Neutrophil (primary cell): ENCODE measurements at regions not wholly inside any gene's neighbourhood (a gene's known extent, or its start where the extent isn't known, plus 50 kb on each side); places are given as distances from the start of the nearest gene placed in this dataset.

ENCODE experiments used
- H3K27ac ChIP-seq: fragments of 200-600 bp; sonication (generic); 2 replicates; pipeline ENCODE4 v1.5.1; 2016; ENCODE audit warnings: mild to moderate bottlenecking, moderate library complexity
- H3K27me3 ChIP-seq: fragments of 200-600 bp; sonication (generic); 2 replicates; pipeline ENCODE4 v1.6.0; 2016; ENCODE audit warnings: mild to moderate bottlenecking
- H3K36me3 ChIP-seq: fragments of 200-600 bp; sonication (generic); 2 replicates; pipeline ENCODE4 v1.5.1; 2017
- H3K4me1 ChIP-seq, 2 experiments: fragments of 200-600 bp in 1 of 2; sonication (generic) in 1 of 2; 1 replicate in 1 of 2; 2 replicates in 1 of 2; pipeline versions ENCODE4 v1.5.1 to v1.6.1; 2013 to 2016; ENCODE audit warnings: low read depth in 1 of 2, low read length in 1 of 2, mild to moderate bottlenecking in 1 of 2, moderate library complexity in 1 of 2; ENCODE audit not compliant: control insufficient read depth in 1 of 2, insufficient read depth in 1 of 2
- H3K4me3 ChIP-seq, 2 experiments: fragments of 200-600 bp in 1 of 2; sonication (generic) in 1 of 2; 1 replicate in 1 of 2; 2 replicates in 1 of 2; pipeline ENCODE4 v1.5.1; 2013 to 2016; ENCODE audit warnings: low read depth in 1 of 2, low read length in 1 of 2, mild to moderate bottlenecking in 1 of 2, moderate library complexity in 1 of 2
- H3K9me3 ChIP-seq: fragments of 200-600 bp; sonication (generic); 2 replicates; pipeline ENCODE4 v1.5.1; 2016
- TF ChIP-seq, protein P1 (sequence below): fragments of 200-600 bp; sonication (generic); IDR thresholded peaks from 2 replicates; pipeline ENCODE4 v1.5.1; 2016; ENCODE audit warnings: antibody characterized with exemption

DNA sequence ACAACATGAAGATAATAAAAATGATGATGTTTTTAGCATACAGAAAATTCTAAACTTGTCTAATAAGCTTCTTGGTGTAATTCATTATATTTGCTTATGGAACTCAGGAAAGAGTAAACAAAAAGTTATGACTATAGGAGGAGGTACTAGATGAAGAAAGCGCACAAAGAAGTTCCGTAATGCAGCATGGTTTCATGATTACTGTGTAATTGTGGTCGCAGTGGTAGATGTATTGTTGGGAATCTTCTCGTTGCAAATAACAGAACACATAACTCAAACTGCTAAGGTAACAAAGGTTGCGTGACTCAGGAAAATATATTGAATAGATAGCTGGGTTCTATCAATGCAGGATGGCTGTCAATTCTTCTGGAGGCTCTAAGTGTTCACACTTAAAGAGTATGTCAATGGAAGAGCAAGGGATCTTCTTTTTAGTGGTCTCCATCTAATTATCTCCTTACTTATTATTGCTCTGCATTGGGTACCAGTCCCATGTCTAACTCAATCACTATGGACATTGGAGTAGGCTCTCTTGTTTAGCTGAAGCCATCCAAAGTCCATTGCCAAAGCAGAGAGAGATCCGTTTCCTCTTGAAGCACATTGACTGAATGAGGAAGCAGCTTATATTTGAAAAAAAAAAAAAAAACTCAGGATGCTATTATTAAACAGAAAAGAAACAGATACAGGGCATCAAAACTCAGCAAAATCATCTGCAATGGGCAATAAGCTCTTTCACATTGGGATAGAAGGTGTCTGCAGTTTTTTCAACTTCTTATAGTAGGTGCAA is 283.4 kb upstream of the ATP2B1 start:
- H3K4me3 ChIP-seq = no peak overlapping the region

DNA sequence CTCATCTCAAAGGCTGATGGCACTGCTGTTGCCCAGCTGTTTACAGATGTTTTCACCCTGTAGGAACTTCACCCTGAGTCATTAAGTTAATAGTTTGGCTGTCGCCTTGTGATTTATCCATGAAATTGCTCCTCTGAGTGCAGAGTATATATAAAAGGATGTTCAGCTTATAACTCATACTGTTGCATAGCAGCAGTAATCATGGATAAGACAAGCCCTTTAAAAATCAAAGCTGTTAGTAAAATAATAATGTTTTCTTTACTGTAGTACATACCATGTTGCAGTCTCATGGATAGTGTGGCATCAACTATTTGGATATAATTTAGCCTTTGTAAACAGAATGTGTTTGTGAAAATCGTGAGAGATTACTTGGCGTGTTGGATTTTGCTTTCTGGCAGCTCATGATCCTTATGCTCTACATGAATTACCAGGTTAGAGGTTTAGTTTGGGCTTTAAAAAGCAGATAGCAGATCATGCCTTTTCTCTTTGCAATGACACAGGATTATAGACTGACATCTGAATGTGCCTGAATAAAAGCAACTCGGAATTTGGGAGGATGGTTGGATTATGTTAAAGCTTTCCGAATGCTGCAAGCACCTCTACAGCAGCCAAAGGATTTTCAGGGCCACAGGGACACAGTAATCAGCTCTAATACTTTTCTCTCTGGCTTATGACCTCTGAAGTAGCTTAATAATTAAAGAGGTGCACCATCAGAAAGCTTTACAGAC is 279.7 kb upstream of the ATP2B1 start:
- no peak overlapping the region for H3K4me3 ChIP-seq
- H3K27me3 ChIP-seq = no peaks in the 10 kb centered on the region
- H3K4me1 ChIP-seq = no peaks in the 10 kb centered on the region
- H3K27ac ChIP-seq = no peak overlapping the region
- H3K9me3 ChIP-seq = no peaks in the 10 kb centered on the region
- TF ChIP-seq, protein P1, sequence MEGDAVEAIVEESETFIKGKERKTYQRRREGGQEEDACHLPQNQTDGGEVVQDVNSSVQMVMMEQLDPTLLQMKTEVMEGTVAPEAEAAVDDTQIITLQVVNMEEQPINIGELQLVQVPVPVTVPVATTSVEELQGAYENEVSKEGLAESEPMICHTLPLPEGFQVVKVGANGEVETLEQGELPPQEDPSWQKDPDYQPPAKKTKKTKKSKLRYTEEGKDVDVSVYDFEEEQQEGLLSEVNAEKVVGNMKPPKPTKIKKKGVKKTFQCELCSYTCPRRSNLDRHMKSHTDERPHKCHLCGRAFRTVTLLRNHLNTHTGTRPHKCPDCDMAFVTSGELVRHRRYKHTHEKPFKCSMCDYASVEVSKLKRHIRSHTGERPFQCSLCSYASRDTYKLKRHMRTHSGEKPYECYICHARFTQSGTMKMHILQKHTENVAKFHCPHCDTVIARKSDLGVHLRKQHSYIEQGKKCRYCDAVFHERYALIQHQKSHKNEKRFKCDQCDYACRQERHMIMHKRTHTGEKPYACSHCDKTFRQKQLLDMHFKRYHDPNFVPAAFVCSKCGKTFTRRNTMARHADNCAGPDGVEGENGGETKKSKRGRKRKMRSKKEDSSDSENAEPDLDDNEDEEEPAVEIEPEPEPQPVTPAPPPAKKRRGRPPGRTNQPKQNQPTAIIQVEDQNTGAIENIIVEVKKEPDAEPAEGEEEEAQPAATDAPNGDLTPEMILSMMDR = no peak
- no peaks in the 10 kb centered on the region for H3K36me3 ChIP-seq

More for the DNA sequence above, 283.4 kb upstream of the ATP2B1 start:
- Histone ChIP-seq H3K27ac (no peak overlapping the region), H3K36me3 (no peaks in the 10 kb centered on the region), H3K27me3 (no peaks in the 10 kb centered on the region), H3K4me1 (no peaks in the 10 kb centered on the region), H3K9me3 (no peaks in the 10 kb centered on the region)
- TF ChIP-seq, protein P1 = no peak

DNA sequence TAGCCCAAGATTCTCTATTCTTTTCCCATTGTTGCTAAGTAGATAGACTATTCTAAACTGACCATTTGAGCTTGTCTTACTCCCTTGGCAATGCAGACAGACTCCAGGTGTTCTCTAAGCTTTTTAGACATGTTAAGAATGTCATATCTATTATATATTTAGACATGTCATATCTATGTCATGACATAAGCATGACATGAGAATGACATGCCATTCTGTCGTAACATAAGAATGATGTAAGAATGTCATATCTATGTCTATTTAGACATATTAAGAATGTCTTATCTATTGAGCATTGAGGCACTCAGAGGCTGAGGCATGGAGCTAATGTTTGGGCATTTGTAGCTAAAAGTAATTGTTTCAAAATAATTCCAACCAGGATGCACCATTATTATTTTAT is 277.3 kb upstream of the ATP2B1 start:
- Histone ChIP-seq H3K36me3 (no peaks in the 10 kb centered on the region), H3K27ac (no peak overlapping the region), H3K4me1 (no peaks in the 10 kb centered on the region), H3K27me3 (no peaks in the 10 kb centered on the region), H3K4me3 (no peak overlapping the region), H3K9me3 (no peaks in the 10 kb centered on the region)
- TF ChIP-seq, protein P1 = no peak

DNA sequence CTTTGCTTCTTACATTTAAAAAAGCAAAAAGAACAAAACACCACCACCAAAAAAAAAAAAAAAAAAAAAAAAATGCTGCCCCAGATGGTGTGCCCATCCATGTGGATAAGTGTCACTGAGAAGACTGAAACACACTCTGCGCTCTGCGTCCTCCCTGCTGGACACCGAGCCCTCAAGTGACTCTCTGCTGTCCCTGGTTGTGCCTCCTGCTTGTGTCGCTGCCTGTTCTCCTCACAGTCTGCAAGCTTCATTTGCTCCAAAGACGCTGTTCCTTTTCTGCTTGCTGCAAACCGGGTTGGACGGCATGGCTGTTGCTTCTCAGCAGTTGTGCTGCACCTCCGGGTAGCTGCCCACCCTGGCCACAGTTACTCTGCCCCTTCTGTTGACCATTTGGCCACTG is 276.2 kb upstream of the ATP2B1 start:
- H3K9me3 ChIP-seq = no peaks in the 10 kb centered on the region

DNA sequence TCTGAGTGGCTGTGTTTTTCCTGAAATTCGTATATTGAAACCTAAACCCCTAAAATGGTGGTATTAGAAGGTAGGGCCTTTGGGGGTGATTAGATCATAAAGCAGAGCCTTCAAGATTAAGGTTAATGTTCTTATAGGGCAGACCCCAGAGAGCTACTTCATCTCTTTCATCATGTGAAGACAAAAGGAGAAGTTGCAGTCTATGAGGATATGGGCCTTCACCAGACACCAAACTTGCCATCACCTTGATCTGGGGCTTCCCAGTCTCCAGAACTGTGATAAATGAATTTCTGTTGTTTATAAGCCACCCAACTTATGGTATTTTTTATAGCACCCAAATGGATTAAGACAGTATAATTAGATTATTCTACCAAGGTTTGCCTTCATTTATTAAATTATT is 275.0 kb upstream of the ATP2B1 start:
- Histone ChIP-seq H3K36me3 (no peaks in the 10 kb centered on the region), H3K4me3 (no peak overlapping the region), H3K27ac (no peak overlapping the region), H3K4me1 (no peaks in the 10 kb centered on the region), H3K27me3 (no peaks in the 10 kb centered on the region), H3K9me3 (no peaks in the 10 kb centered on the region)
- TF ChIP-seq, protein P1 = no peak

More for the DNA sequence above, 276.2 kb upstream of the ATP2B1 start:
- no peaks in the 10 kb centered on the region for H3K27me3 ChIP-seq
- no peak overlapping the region for H3K27ac ChIP-seq
- TF ChIP-seq, protein P1 = no peak
- H3K4me3 ChIP-seq = no peak overlapping the region
- no peaks in the 10 kb centered on the region for H3K4me1 ChIP-seq
- no peaks in the 10 kb centered on the region for H3K36me3 ChIP-seq
